ENCODE measurements at regions not wholly inside any gene's neighbourhood (a gene's known extent, or its start where the extent isn't known, plus 50 kb on each side); places are given as distances from the start of the nearest gene placed in this dataset.

- DNase-seq (ENCODE audit: low spot score) = no peak
Observed at GRCh38 chr1:30360281-30360680, 363.1 kb downstream of the MATN1 start.

GRCh38 chr1:30359539-30360220 is 363.7 kb downstream of the MATN1 start:
- DNase-seq (ENCODE audit: low spot score) = no peak

- DNase-seq (ENCODE audit: low spot score) = no peak
Observed at GRCh38 chr1:30358500-30358899, 364.9 kb downstream of the MATN1 start.

GRCh38 chr1:30356839-30357238 is 366.5 kb downstream of the MATN1 start:
- DNase-seq (ENCODE audit: low spot score) = no peak

- DNase-seq (ENCODE audit: low spot score) = no peak
Observed at GRCh38 chr1:30354410-30354809, 369.0 kb downstream of the MATN1 start.

- DNase-seq (ENCODE audit: low spot score) = no peak
Observed at GRCh38 chr1:30353637-30354036, 369.7 kb downstream of the MATN1 start.

GRCh38 chr1:30348147-30348546 is 375.2 kb downstream of the MATN1 start:
- DNase-seq (ENCODE audit: low spot score) = no peak

- no peak for DNase-seq (ENCODE audit: low spot score)
Observed at GRCh38 chr1:30345491-30346130, 377.8 kb downstream of the MATN1 start.

- no peak for DNase-seq (ENCODE audit: low spot score)
Observed at GRCh38 chr1:30343562-30343961, 379.8 kb downstream of the MATN1 start.

- no peak for DNase-seq (ENCODE audit: low spot score)
Observed at GRCh38 chr1:30342535-30343141, 380.7 kb downstream of the MATN1 start.

- no peak for DNase-seq (ENCODE audit: low spot score)
Observed at GRCh38 chr1:30340934-30341333, 382.5 kb downstream of the MATN1 start.

GRCh38 chr1:30339866-30340265 is 383.5 kb downstream of the MATN1 start:
- no peak for DNase-seq (ENCODE audit: low spot score)

- no peak for DNase-seq (ENCODE audit: low spot score)
Observed at GRCh38 chr1:30338765-30339164, 384.6 kb downstream of the MATN1 start.

- DNase-seq (ENCODE audit: low spot score) = no peak
Observed at GRCh38 chr1:30337324-30337620, 386.1 kb downstream of the MATN1 start.

GRCh38 chr1:30336550-30337323 is 386.6 kb downstream of the MATN1 start:
- DNase-seq (ENCODE audit: low spot score) = no peak

GRCh38 chr1:30335997-30336390 is 387.4 kb downstream of the MATN1 start:
- DNase-seq (ENCODE audit: low spot score) = no peak

- DNase-seq (ENCODE audit: low spot score) = no peak
Observed at GRCh38 chr1:30335389-30335996, 387.9 kb downstream of the MATN1 start.

GRCh38 chr1:30334767-30335166 is 388.6 kb downstream of the MATN1 start:
- no peak for DNase-seq (ENCODE audit: low spot score)

GRCh38 chr1:30332116-30333094 is 391.0 kb downstream of the MATN1 start:
- no peak for DNase-seq (ENCODE audit: low spot score)

- no peak for DNase-seq (ENCODE audit: low spot score)
Observed at GRCh38 chr1:30331415-30332065, 391.8 kb downstream of the MATN1 start.

GRCh38 chr1:30330644-30331043 is 392.7 kb downstream of the MATN1 start:
- DNase-seq (ENCODE audit: low spot score) = no peak
